ENCODE measurements at regions not wholly inside any gene's neighbourhood (a gene's known extent, or its start where the extent isn't known, plus 50 kb on each side); places are given as distances from the start of the nearest gene placed in this dataset.

DNA sequence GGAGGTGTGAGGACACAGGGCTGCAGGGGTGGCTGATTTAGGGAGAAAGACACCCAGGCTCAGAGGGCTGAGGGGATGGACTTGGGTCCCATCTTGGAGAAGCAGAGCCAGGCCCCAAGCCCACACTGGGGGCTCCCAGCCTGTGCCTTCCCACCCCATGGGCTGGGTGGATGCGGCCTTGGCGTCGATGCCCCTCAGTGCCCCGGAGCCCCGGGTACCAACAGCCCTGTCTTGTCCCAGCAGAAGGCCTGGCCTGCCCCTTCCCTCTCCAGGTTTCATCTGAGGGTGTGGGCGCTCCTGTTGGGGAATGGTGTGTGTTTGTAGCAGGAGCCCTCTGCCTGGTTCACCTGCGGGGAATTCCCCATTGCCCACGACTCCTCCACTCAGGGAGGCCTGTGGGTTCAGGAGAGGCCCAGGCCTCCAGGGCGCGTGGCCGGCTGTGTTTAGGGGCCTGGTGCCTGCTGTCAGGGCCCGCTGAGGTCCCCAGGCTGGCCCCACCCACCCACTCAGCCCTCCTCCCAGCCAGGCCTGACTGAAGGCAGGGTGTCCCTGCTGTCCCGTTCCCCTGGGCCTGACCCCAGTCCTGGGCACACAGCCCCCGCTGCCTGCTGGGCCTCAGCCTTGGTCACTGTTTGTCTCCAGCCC, 51.1 kb upstream of the BEGAIN start:
- Histone ChIP-seq H3K27me3 (no peaks in the 10 kb centered on the region), H3K9me3 (no peaks in the 10 kb centered on the region), H3K4me3 (no peak overlapping the region), H3K36me3 (no peaks in the 10 kb centered on the region)
- DNase-seq: no peak

- DNase-seq: no peak
- no peaks in the 10 kb centered on the region for H3K36me3 ChIP-seq
- no peaks in the 10 kb centered on the region for H3K9me3 ChIP-seq
- no peaks in the 10 kb centered on the region for H3K27me3 ChIP-seq
- no peak overlapping the region for H3K4me3 ChIP-seq
Observed at GRCh38 chr14:100639280-100639679, 52.1 kb upstream of the BEGAIN start.

DNA sequence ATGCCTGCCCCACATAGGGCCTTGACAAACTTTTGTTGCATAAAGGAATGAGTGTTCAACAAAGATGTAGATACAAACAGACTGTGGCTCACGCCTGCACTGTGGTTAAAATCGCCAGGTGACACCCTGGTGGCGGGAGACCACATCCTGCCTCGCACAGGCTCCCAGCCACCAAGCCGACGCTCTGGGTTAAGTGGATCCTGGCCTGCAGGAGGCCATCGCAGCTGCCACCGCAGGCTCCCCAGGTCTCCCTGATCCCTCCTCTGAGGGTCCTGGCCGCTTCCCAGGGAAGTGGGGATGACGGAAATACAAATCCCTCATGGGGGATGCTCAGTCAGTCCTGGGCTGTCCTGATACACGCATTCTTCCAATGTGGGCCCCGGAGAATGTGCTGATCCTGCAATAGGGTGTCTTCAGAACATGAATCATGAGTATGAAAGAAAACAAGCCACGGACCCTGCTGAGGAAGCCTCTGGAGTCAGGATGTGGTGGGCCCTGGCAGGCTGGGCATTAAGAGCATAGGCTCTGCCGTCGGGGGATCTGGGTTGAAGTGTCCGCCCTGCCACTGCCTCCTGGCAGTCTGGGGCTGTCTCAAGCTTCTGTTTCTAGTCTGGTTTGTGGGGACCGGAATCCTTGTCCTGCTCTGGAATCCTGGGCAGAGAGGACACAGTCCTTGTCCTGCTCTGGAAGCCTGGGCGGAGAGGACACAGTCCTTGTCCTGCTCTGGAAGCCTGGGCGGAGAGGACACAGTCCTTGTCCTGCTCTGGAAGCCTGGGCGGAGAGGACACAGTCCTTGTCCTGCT, 53.5 kb upstream of the BEGAIN start:
- H3K27me3 ChIP-seq: no peaks in the 10 kb centered on the region
- H3K4me3 ChIP-seq: no peak overlapping the region
- no peaks in the 10 kb centered on the region for H3K9me3 ChIP-seq
- DNase-seq: no peak
- no peaks in the 10 kb centered on the region for H3K36me3 ChIP-seq

GRCh38 chr14:100641274-100641860, 54.1 kb upstream of the BEGAIN start:
- Histone ChIP-seq H3K27me3 (no peaks in the 10 kb centered on the region), H3K4me3 (no peak overlapping the region), H3K9me3 (no peaks in the 10 kb centered on the region; the same call in 1 of the 2 replicates), H3K36me3 (no peaks in the 10 kb centered on the region)
- DNase-seq: no peak

DNA sequence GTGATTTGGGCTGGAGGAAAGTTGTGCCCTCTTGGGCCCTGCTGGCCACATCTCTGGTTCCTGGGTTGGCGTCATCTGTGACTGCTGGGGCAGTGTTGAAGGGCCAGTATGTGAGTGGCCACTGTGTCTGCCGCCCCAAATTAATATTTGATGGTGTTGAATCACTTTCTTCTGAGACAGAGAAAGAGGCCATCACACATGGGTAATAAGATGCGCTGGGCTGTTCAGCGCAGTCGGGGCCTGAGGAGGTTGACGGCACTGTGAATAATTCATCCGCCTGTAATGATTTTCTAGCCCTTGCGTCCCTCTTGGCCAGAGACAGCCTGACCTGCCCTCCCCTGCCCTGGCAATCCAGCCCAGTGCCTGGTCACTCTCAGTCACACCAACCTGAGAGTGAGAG, 56.2 kb upstream of the BEGAIN start:
- no peak overlapping the region for H3K4me3 ChIP-seq
- no peaks in the 10 kb centered on the region for H3K27me3 ChIP-seq
- DNase-seq: no peak
- no peaks in the 10 kb centered on the region; the same call in 1 of the 2 replicates for H3K9me3 ChIP-seq
- H3K36me3 ChIP-seq: no peaks in the 10 kb centered on the region

DNA sequence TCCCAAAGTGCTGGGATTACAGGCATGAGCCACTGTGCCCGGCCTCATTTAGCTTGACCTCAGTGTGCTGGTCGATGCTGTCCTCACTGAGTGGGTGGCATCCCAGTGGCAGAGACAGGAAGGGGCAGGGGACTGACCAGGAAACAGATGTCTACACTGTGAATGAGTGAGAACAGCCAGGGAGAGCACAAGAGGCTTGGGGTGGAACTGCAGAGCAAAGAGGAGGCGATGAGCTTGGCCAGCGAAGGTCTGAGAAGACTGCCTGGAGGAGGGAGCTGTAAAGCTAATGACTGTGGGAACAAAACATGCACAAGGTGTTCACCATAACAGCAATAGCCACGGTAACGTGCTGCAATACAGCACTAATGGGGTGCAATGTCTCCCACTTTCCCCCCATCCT, 57.2 kb upstream of the BEGAIN start:
- no peak for DNase-seq
- Histone ChIP-seq H3K36me3 (no peaks in the 10 kb centered on the region), H3K27me3 (no peaks in the 10 kb centered on the region), H3K9me3 (no peaks in the 10 kb centered on the region; the same call in 1 of the 2 replicates), H3K4me3 (no peak overlapping the region)

DNA sequence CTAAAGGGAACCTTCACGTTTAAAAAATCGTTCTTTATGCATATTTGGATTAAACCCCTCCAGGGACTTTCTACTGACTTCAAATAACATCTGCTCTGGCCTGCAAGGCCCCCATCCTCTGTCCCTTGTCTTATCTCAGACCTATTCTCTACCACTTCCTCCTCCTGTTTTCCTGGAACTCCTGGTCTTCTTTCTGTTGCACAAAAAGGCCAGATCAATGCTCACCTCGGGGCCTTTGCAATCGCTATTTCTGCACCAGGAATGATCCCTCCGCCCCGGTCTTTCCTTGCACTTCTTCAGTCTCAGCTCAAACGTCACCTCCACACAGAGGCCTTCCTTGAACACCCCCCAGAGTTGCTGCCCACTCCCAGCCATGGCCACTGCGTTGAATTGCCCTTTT, 57.6 kb upstream of the BEGAIN start:
- Histone ChIP-seq H3K4me3 (no peak overlapping the region), H3K9me3 (no peaks in the 10 kb centered on the region; the same call in 1 of the 2 replicates), H3K27me3 (no peaks in the 10 kb centered on the region), H3K36me3 (no peaks in the 10 kb centered on the region)
- DNase-seq: no peak

DNA sequence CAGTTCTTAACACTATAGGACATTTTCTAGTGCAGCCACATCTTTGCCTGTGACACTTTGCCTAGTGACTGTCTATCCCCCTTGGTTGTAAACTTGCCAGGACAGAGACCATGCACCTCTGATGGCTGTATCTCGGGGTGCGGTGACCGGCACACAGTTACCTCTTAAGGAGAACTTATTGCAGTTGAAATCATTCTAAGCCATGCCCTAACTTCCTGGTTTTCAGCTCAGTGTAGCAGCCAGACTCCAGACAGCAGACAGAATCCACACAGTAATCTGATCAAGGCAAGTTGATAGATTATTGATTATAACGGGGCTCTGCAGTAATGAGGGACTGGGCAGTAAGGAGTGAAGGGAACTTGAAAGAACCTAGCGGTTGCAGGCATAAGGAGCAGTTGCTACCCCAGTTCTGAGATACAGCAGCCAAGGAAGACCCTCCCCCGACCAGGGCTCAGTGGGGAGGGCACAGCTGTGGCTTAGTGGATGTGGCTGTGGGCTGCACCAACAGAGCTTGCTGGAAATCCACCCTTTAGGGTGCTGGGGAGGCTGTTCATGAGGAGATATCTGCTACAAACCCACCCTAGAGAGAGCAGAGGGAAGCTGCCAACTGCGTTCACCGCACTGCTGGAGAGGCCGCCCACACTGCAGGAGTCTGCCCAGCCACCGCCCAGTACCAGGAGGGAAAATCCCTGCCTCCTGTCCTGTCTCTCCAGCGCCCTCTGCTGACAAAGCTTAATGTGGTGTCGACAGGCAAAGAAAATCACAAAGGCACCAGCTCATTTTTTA, 58.2 kb upstream of the BEGAIN start:
- Histone ChIP-seq H3K9me3 (no peaks in the 10 kb centered on the region; the same call in 1 of the 2 replicates), H3K4me3 (no peak overlapping the region), H3K27me3 (no peaks in the 10 kb centered on the region), H3K36me3 (no peaks in the 10 kb centered on the region)
- DNase-seq: peak; percentile 68

GRCh38 chr14:100645982-100646314, 58.7 kb upstream of the BEGAIN start:
- Histone ChIP-seq H3K9me3 (no peaks in the 10 kb centered on the region; the same call in 1 of the 2 replicates), H3K27me3 (no peaks in the 10 kb centered on the region), H3K4me3 (no peak overlapping the region), H3K36me3 (no peaks in the 10 kb centered on the region)
- DNase-seq: no peak

DNA sequence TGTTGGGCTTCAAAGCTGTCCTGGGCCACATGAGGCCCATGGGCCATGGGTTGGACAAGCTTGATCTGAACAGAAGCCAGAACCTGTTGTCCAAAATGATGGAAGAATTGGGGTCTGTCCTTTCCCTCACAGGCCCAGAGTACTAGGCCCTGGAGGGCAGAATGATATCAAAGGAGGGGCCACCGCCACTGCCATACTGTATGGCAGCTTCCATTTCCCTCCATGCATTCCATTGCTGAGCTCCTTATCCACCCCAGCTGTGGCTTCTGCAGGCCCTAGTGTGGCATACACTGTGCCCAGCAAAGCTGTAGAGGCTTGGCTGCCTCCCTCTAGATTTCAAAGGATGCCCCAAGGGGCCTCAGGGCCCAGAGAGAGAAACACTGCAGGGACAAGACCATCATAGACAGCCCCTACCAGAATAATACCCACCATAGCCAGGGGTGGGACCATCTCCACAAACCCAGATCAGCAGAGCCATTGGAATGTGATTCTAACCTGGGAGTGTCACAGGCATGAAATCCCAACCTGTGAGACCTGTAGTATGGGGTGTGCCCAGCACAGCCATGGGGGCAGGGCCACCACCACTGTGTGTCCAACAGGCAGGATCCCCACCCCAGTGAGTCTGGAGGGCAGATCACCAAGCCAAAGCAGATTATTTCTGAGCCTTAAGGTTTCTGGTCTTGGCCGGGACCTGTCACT, 61.4 kb upstream of the BEGAIN start:
- H3K9me3 ChIP-seq: no peaks in the 10 kb centered on the region; the same call in 1 of the 2 replicates
- H3K4me3 ChIP-seq: no peak overlapping the region
- no peaks in the 10 kb centered on the region for H3K27me3 ChIP-seq
- no peaks in the 10 kb centered on the region for H3K36me3 ChIP-seq
- DNase-seq: no peak

DNA sequence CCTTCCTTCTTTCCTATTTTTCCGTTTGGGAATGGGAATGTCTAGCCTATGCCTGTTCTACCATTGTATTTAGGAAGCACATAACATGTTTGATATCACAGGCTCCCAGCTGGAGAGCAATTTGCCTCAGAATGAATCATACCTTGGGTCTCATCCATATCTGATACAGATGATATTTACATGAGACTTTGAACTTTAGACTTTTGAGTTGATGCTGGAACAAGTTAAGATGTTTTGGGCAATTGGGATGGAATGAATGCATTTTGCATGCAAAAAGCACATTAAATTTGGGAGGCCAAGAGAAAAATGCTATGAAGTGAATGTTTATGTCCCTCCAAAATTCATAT, 61.9 kb upstream of the BEGAIN start:
- H3K9me3 ChIP-seq: no peaks in the 10 kb centered on the region; the same call in 1 of the 2 replicates
- no peak for DNase-seq
- H3K36me3 ChIP-seq: no peaks in the 10 kb centered on the region
- no peaks in the 10 kb centered on the region for H3K27me3 ChIP-seq
- H3K4me3 ChIP-seq: no peak overlapping the region

GRCh38 chr14:100651999-100652508, 64.8 kb upstream of the BEGAIN start:
- Histone ChIP-seq H3K27me3 (no peaks in the 10 kb centered on the region), H3K36me3 (no peaks in the 10 kb centered on the region), H3K9me3 (no peaks in the 10 kb centered on the region), H3K4me3 (no peak overlapping the region)
- DNase-seq: peak; percentile 25

DNA sequence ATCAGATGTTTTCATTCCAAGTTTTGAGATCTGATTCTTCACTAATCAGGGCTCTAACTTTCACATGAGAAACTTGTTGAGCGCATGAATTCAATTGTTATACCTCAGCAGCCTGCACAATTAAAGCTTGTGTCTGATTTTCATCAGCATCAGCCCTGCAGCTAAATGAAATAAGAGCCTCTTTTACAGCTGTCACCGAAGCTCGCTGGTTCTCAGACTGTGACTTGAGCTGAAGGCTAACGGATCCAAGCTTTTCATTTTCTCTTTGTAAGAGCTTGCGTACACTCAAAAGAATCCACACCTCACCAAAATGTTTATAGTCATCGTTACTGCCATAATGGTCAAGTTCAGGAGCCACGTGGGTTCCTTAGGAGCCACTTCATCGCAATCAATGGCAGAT, 65.5 kb upstream of the BEGAIN start:
- Histone ChIP-seq H3K9me3 (no peaks in the 10 kb centered on the region), H3K4me3 (no peak overlapping the region), H3K36me3 (no peaks in the 10 kb centered on the region), H3K27me3 (no peaks in the 10 kb centered on the region)
- DNase-seq: no peak

GRCh38 chr14:100653409-100653808, 66.2 kb upstream of the BEGAIN start:
- H3K4me3 ChIP-seq: no peak overlapping the region
- no peak for DNase-seq
- H3K27me3 ChIP-seq: no peaks in the 10 kb centered on the region
- no peaks in the 10 kb centered on the region for H3K36me3 ChIP-seq
- no peaks in the 10 kb centered on the region for H3K9me3 ChIP-seq

DNA sequence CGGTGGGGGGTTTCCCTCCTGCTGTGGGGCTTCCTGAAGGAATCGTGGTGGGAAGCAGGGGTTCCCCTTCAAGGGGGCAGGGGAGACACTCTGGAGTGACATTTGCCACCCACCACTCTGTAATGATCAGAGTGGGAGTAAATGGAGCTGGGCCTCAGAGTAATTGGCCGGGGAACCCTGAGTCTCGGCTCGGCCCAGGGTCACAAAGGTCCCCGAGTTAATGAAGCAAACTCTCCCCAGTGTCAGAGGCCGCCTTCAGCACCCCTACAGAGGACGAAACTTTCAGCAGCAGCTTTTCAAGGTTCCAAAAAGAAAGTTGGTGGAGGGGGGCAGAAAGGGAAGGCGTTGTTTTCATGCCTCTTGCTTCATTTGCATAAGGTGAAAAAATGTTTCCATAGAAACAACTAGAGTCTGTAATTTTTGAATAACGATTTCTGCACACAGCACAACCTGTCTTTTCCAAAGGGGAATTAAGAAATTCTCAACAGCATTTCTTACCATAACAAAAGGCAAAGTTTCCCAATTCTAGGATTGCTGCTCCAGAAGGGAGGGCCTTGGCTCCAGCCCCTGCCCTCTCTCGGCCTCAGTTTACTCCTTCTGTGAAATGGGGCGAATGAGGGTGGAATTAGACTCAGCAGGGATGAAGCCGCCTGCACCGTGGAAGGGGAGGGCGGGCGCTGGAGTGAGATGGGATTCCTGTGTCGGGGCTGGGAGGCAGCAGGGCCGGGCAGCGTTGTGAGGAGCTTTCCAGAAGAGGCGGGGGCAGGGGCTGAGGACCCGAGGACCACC, 67.0 kb upstream of the BEGAIN start:
- H3K4me3 ChIP-seq: no peak overlapping the region
- DNase-seq: no peak
- no peaks in the 10 kb centered on the region for H3K36me3 ChIP-seq
- no peaks in the 10 kb centered on the region for H3K27me3 ChIP-seq
- H3K9me3 ChIP-seq: no peaks in the 10 kb centered on the region
